ENCODE measurements at regions not wholly inside any gene's neighbourhood (a gene's known extent, or its start where the extent isn't known, plus 50 kb on each side); places are given as distances from the start of the nearest gene placed in this dataset.

DNA sequence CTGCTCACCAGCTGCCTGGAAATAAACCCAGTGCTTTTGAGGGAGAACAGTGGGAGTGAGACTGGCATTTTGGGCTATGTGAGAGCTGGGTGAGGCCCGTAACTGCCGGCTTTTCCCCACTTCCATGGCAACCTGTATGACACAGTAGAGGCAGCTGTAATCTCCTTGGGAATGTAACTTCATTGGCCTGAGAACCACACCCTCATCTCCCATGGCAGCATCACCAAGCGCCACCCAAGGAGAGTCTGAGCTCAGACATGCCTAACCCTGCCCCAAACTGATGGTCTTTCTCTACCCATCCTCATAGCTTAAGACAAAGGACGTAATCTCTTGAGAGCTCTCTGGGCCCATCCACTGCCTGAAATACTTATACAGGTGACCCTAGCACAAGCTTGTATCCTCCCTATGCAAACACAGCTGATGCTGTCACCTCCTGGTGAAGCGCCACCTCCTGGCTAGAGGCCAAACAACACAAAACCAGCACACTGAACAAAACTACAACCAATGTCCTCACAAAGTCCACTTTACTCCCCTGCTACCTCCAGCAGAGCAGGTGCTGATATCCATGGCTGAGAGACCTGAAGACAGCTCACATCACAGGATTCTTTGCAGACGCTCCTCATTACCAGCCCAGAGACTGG is 763.4 kb upstream of the NRXN1 start:
- TF ChIP-seq EZH2 (IDR thresholded peaks at IDR 0.05; ENCODE audit: insufficient read depth, poor library complexity, severe bottlenecking): no peak
- TF ChIP-seq EZH2phosphoT487 (IDR thresholded peaks at IDR 0.05; ENCODE audit: insufficient read depth, low read depth): no peak

Measured in GM23248 (cell line).